Amniotic epithelial cell (primary cell): ENCODE measurements at regions not wholly inside any gene's neighbourhood (a gene's known extent, or its start where the extent isn't known, plus 50 kb on each side); places are given as distances from the start of the nearest gene placed in this dataset.

Experiments used
- DNase-seq: peaks from one replicate; pipeline ENCODE4 v3.0.0-alpha.2; 2010; ENCODE audit warnings: low read depth

DNA sequence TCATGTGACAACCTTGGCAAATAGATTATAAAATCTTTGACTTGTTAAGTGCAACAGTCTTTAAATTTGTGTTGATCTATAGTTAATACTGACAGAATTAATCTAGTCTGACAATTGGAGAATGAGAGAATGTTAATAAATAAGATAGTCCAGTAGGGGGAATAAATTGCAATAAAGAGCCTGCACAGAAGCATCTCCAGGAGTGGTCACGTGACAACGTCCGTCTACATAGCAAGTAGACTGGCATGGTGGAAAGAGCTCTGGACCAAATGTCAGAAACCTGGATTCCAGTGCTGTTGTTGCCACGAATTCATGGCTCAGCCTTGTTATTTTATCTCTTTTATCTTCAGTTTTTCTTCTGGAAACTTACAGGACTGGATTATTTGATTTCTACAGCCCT lies 436.5 kb downstream of the RAB28 start:
- no peak for DNase-seq

GRCh38 chr4:13036841-13037240 lies 447.3 kb downstream of the RAB28 start:
- no peak for DNase-seq

- DNase-seq = no peak
These were observed 451.2 kb downstream of the RAB28 start for GRCh38 chr4:13032936-13033335.

DNA sequence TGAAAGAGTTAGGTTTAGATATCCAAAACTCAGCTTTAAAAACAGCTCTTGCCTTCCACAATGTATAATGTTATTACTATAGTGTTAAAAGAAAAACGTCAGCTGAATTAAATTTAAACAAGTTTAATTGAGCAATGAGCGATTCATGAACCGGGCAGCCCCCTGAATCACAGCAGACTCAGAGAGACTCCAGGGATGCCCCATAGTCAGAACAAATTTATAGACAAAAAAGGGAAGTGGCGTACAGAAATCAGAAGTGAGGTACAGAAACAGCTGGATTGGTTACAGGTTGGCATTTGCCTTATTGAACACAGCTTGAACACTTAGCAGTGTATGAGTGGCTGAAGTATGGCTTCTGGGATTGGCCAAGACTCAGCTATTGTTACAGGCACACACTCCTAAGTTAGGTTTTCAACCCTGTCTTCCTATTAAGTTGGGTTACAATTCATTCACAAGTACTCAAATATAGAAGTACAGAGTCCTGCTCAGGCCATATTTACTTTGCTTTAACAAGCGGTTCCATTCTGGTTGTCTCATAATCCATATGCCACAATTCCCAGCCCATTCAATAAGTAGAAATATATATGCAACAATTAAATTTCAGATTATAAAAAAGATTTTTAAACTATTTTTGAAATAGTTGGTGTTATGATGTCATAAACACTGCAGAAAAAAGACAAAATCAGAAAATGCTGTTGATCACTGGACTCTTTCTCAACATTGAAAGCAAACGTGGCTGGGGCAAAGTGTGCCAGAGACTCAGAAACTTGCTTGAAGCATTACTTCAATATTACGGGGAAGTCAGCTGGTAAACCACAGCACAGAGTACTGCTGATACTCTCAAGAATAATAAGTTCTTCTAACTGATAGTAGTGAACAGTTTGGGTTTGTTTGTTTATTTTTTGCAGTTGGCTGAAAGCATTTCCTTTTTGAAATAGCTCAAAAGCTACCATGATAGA lies 459.7 kb downstream of the RAB28 start:
- DNase-seq = no peak

- DNase-seq = no peak
These were observed 476.2 kb downstream of the RAB28 start for GRCh38 chr4:13007802-13008470.

DNA sequence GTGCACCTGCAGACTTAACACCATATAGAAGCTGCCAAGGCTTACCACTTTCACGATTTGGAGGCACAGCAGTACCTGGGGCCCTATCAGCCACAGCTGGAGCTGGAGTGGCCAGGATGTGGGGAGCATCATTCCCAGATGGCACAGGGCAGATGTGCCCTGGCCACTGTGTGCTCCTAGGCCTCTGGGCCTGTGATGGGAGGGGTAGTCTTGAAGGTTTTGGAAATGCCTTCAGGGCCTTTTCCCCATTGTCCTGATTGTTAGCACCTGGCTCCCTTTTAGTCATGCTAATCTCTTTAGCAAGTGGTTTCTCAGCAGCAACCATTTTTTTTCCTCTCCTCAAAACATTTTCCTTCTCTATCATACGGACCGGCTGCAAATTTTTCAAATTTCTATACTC lies 490.2 kb downstream of the RAB28 start:
- no peak for DNase-seq

DNA sequence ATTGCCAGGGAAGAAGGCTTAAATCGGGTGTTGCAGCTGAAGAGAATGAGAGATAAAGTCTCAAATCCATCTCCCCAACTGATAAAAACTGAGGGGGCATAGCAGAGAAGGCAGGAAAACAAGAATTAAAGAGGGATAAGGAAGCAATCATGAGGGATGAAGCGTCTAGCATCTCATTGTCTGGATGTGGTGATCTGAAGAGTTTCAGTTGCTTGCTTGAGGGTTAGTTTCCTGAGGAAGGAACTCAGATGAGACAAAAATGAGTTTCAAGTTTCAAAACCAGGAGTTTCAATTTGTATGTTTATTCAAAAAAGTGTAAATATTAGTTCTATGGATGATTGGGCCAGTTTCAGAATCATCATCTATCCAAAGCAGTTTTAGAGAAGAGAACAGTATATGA lies 496.9 kb downstream of the RAB28 start:
- DNase-seq = no peak

GRCh38 chr4:12979797-12980196 lies 504.3 kb downstream of the RAB28 start:
- no peak for DNase-seq

GRCh38 chr4:12978310-12978709 lies 505.8 kb downstream of the RAB28 start:
- DNase-seq = no peak

GRCh38 chr4:12975511-12975910 lies 508.6 kb downstream of the RAB28 start:
- no peak for DNase-seq

- no peak for DNase-seq
These were observed 510.6 kb downstream of the RAB28 start for GRCh38 chr4:12973522-12973921.

DNA sequence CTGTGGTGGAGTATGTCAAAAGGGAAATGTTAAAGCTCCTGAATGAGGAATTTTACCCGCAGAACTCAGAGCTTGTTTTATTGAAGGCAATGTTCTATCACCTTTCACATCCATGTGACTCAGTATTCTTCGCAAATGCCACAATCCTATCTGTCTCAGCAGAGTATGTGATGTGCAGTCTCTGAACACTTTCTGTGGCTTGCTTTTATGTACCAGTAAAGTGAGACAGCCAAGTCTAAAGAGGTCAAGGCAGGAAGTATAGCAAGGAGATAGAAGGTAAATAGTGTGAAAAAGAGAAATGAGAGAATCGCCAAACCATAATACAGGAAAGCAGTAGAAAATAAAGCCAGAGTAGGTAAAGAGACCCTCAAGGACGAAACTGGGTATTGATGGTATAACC lies 515.8 kb downstream of the RAB28 start:
- no peak for DNase-seq

DNA sequence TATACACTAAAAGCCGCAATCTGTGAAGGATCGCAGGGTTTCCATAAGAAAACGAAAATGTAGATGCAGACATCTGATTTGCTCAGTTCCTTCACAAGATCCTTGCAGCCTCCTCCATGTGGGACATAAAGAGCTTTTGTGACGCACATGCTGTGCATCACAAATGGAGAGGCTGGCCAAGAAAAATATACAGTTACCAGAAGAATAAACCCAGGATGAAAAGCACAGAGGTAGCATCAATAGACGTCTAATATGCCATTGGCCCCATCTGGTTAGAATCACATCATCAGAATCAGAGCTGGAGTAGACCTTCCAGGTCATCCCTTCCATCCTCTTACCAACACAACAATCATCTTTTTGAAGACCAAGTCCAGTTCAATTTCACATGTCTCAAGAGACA lies 517.4 kb downstream of the RAB28 start:
- DNase-seq = no peak

GRCh38 chr4:12965334-12965733 lies 518.8 kb downstream of the RAB28 start:
- no peak for DNase-seq

- DNase-seq = no peak
These were observed 520.2 kb downstream of the RAB28 start for GRCh38 chr4:12963912-12964311.

- DNase-seq = no peak
These were observed 520.8 kb downstream of the RAB28 start for GRCh38 chr4:12963291-12963690.

DNA sequence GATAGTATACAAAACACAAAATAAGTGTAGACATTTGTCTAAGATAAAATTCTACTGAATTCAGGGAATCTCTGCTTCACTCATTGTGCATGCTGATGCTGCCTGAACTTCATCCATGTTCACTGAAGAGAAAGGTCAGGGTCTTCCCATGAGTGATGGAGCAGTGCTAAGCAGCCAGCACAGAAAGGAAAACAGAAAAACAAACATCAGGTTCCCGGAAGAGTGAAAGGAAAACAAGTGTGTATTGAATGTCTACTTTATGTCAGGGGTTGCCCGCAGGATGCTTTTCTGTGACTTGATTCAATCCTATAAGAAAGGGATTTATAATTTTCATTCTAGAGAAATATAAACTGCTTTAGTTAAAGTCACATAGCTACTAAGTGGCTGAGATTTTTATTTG lies 522.4 kb downstream of the RAB28 start:
- DNase-seq = no peak

- no peak for DNase-seq
These were observed 525.7 kb downstream of the RAB28 start for GRCh38 chr4:12958436-12958835.

GRCh38 chr4:12957108-12957507 lies 527.0 kb downstream of the RAB28 start:
- DNase-seq = no peak

GRCh38 chr4:12956026-12956425 lies 528.1 kb downstream of the RAB28 start:
- no peak for DNase-seq

DNA sequence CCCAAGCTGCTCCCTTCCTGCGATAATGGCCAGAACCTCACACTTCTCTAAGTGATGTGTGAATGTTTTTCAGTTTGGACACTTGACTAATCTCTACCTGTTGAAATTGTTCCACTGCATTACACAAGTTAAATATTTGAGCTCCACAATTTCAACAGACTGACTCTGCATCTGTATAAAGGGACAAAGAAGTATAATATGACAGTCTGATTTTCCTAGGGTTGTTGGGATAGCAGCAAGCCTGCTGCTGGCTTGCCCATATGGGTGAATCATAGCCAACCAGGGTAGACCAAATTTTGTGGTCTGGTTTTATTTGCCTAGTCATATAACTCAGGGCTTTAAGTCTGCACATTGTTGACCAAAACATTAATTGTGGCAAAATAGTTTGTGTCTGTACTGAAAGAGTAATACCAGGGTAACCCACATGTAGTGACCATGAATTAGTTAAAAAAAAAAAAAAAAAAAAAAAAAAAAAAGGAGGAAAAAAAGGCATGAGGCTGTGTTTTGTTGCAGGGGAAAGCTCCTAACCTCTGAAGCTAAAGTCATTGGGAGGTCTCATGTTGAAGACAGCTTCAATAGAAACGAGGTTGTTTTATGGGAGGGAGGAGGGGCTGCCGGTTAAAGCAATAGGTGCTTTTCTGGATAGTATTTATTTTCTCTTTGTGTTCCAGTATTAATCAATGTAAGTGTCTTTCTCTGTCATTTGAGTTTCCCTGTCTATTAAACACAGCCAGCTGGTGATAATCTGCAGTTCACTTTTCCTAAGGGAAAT lies 534.2 kb downstream of the RAB28 start:
- no peak for DNase-seq

GRCh38 chr4:12943069-12943468 lies 541.1 kb downstream of the RAB28 start:
- no peak for DNase-seq

DNA sequence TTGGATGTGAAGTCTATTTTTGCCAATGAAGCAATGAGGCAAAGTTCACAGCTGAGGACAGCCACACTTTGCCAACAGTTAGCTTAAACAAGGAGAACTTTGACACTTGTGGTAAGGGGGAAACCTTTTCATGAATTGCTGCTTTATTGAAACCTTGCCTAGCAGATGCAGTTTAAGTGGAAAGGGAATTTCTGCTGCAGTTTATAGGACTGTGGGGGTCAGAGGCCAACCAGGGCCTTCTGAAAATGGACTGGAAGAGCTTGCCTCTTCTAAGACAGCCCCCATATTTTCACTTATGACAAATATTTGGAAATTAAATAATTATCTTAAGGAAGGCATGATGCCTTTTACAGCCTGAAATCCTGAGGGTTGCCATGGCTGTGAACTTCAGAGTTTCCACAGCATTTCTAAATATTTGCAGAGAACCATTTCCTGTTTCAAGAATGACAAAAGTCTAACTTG lies 550.3 kb downstream of the RAB28 start:
- no peak for DNase-seq
